Coronary artery (tissue), 2 donors: ENCODE measurements at regions not wholly inside any gene's neighbourhood (a gene's known extent, or its start where the extent isn't known, plus 50 kb on each side); places are given as distances from the start of the nearest gene placed in this dataset.
"Not testable (repeated sequence)": the region's sequence is repeated elsewhere in the genome, so short reads cannot be mapped to it uniquely, and the experiment has no call there.

Experiments
- DNase-seq: peaks from one replicate; pipeline ENCODE4 v3.0.0-alpha.2; 2017; ENCODE audit warnings: low spot score
- H3K27ac ChIP-seq, 2 donors: fragments of 200-600 bp; sonication (generic); one replicate each; pipeline ENCODE4 v1.5.1; 2016 to 2019
- H3K4me3 ChIP-seq: fragments of 200-600 bp; sonication (generic); 2 replicates; pipeline ENCODE4 v1.5.1; 2016; ENCODE audit warnings: mild to moderate bottlenecking, moderate library complexity
- CTCF ChIP-seq: fragments of 200-600 bp; sonication (generic); IDR thresholded peaks from one replicate; pipeline ENCODE4 v1.5.1; 2019; ENCODE audit warnings: antibody characterized with exemption

GRCh38 chr11:87604350-87604749 lies 566.6 kb downstream of the TMEM135 start:
- Histone ChIP-seq H3K4me3 (no peak overlapping the region), H3K27ac (no peak overlapping the region)
- no peak for DNase-seq
- no peak for TF ChIP-seq CTCF

- Histone ChIP-seq H3K27ac (no peak overlapping the region), H3K4me3 (no peak overlapping the region)
- no peak for DNase-seq
- TF ChIP-seq CTCF: no peak
These were observed 566.2 kb downstream of the TMEM135 start for GRCh38 chr11:87603887-87604286.

GRCh38 chr11:87602776-87603175 lies 565.0 kb downstream of the TMEM135 start:
- no peak overlapping the region for H3K4me3 ChIP-seq
- H3K27ac ChIP-seq: no peak overlapping the region
- no peak for TF ChIP-seq CTCF
- DNase-seq: no peak

GRCh38 chr11:87600938-87601337 lies 563.2 kb downstream of the TMEM135 start:
- no peak for DNase-seq
- no peak for TF ChIP-seq CTCF
- H3K4me3 ChIP-seq: no peak overlapping the region
- no peak overlapping the region for H3K27ac ChIP-seq

GRCh38 chr11:87597725-87598124 lies 560.0 kb downstream of the TMEM135 start:
- H3K4me3 ChIP-seq: no peak overlapping the region
- no peak for DNase-seq
- no peak for TF ChIP-seq CTCF
- H3K27ac ChIP-seq: no peak overlapping the region

GRCh38 chr11:87596176-87596575 lies 558.4 kb downstream of the TMEM135 start:
- DNase-seq: no peak
- Histone ChIP-seq H3K4me3 (no peak overlapping the region), H3K27ac (no peak overlapping the region)
- no peak for TF ChIP-seq CTCF

GRCh38 chr11:87589082-87589481 lies 551.3 kb downstream of the TMEM135 start:
- no peak for DNase-seq
- H3K4me3 ChIP-seq: no peak overlapping the region
- TF ChIP-seq CTCF: no peak

GRCh38 chr11:87585613-87586012 lies 547.9 kb downstream of the TMEM135 start:
- not testable (repeated sequence) for DNase-seq, H3K4me3 ChIP-seq, H3K27ac ChIP-seq

More at GRCh38 chr11:87589082-87589481, 551.3 kb downstream of the TMEM135 start:
- no peak overlapping the region for H3K27ac ChIP-seq
